GM21360 (cell line): ENCODE measurements at regions not wholly inside any gene's neighbourhood (a gene's known extent, or its start where the extent isn't known, plus 50 kb on each side); places are given as distances from the start of the nearest gene placed in this dataset.

Source experiments
- ATAC-seq: cut with Tn5 transposase; IDR thresholded peaks from one replicate; pipeline ENCODE4 v1.9.1; 2021; ENCODE audit warnings: mild to moderate bottlenecking, moderate library complexity; ENCODE audit not compliant: unreplicated experiment

GRCh38 chr2:196565106-196565765, 74.3 kb upstream of the CCDC150 start:
- no peak for ATAC-seq

GRCh38 chr2:196565982-196566381, 73.5 kb upstream of the CCDC150 start:
- ATAC-seq: no peak

DNA sequence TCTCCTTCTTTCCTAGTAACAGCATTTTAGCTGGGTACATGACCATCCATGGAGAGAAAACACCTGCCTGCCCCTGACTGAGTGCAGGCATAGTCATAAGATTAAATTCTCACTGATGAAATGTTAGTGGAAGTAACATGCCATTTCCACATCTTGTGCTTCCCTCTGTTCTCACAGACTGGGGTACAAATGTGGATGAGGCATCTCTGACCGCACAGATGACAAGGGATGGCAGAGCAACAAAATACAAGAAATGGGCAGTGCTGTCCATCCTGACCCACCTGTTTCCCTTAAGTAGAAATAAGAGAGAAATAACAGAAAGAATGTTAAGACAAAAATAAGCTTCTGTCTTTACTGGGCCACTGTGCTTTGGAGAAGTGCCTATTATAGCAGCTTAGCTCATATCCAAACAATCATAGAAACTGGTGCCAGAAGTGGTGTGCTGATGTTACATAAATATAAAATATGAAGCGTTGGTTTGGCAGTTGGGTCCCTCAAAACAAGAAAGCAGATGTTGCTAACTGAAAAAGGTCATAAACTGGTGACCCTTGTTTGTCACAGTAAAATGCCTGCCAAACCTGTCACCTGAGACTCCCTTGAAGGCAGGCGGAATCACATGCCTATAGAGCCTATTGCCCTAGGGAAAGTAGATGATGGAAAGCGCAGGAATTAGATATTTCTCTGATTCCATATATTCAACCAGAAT, 72.4 kb upstream of the CCDC150 start:
- ATAC-seq: no peak

DNA sequence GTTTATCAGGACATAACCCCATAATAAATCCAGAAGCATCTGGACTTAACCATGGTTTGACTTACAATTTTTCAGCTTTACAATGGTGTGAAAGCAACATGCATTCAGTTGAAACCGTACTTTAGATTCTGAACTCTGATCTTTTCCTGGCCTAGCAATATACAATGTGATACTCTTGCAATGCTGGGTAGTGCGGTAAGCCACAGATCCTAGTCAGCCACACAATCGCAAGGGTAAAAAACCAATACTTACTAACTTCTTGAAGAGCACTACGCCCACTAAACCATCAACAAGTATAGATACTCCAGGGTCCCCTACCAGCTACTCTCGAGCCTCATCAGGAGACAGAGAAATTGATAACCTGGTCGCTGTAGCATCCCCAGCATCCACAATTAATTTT, 71.0 kb upstream of the CCDC150 start:
- no peak for ATAC-seq

DNA sequence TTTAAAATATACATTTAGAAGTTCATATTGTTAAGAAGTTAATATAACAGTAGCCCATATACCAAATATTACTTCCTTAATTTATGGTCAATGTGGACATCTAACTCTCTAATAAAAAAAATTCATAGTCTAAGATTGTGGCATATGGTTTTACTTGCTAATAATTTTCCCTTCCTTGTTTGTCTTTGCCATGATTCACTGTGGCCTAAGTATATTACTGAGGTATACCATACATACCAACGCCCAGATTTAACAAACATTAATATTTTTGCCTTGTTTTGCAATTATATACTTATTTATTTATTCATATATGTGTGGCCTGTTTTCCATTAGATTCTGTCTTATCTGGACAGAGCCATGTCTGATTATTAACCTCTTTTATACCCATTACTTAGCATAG, 54.6 kb upstream of the CCDC150 start:
- no peak for ATAC-seq

GRCh38 chr2:196586511-196586991, 53.0 kb upstream of the CCDC150 start:
- ATAC-seq: no peak

GRCh38 chr2:196587056-196587455, 52.5 kb upstream of the CCDC150 start:
- ATAC-seq: no peak

GRCh38 chr2:196587739-196588138, 51.8 kb upstream of the CCDC150 start:
- ATAC-seq: no peak

DNA sequence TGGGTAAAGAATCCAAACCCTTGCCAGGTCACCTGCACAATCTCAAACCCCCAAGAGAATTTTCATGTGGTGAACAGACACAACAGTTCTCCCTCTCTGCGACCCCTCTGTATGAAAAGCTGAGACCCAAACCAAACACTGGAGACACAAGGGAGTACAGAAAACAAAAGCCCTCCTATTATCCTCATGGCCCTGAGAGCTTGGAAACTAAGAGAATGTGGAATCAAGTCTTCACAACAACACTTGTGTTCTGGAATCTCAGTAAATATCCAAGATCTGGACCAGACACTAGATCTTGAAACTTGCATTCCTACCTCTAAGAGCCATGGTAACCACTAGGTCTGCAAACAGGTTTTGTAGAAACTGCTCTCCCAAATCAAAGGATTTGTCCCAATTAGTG, 50.1 kb upstream of the CCDC150 start:
- ATAC-seq: no peak
